Activated CD4-positive, alpha-beta T cell treated with anti-CD3 and anti-CD28 coated beads, Interleukin-2, amount 50 U/mL, for 4 hours (primary cell): ENCODE measurements at regions not wholly inside any gene's neighbourhood (a gene's known extent, or its start where the extent isn't known, plus 50 kb on each side); places are given as distances from the start of the nearest gene placed in this dataset.
"Not testable (repeated sequence)": the region's sequence is repeated elsewhere in the genome, so short reads cannot be mapped to it uniquely, and the experiment has no call there.

Experiments used
- DNase-seq, 2 experiments: peaks; one replicate each; pipeline ENCODE4 v3.0.0-alpha.2; 2020

GRCh38 chr7:28330384-28331070, 81.8 kb upstream of the CREB5 start:
- no peak for DNase-seq

- no peak for DNase-seq
Observed at GRCh38 chr7:28332046-28332445, 80.3 kb upstream of the CREB5 start.

GRCh38 chr7:28333548-28333947, 78.8 kb upstream of the CREB5 start:
- DNase-seq: not testable (repeated sequence)

- DNase-seq: no peak
Observed at GRCh38 chr7:28336806-28337205, 75.5 kb upstream of the CREB5 start.

GRCh38 chr7:28338041-28338440, 74.3 kb upstream of the CREB5 start:
- no peak for DNase-seq

GRCh38 chr7:28343462-28343861, 68.9 kb upstream of the CREB5 start:
- no peak for DNase-seq

GRCh38 chr7:28346256-28346655, 66.1 kb upstream of the CREB5 start:
- DNase-seq: no peak

- DNase-seq: no peak
Observed at GRCh38 chr7:28346676-28347363, 65.5 kb upstream of the CREB5 start.

- DNase-seq: no peak
Observed at GRCh38 chr7:28347475-28348318, 64.6 kb upstream of the CREB5 start.

GRCh38 chr7:28348636-28349035, 63.7 kb upstream of the CREB5 start:
- DNase-seq: no peak

GRCh38 chr7:28349637-28350036, 62.7 kb upstream of the CREB5 start:
- no peak for DNase-seq

- DNase-seq: no peak
Observed at GRCh38 chr7:28350662-28351061, 61.7 kb upstream of the CREB5 start.

- DNase-seq: no peak
Observed at GRCh38 chr7:28351450-28351849, 60.9 kb upstream of the CREB5 start.

- DNase-seq: no peak
Observed at GRCh38 chr7:28354601-28355402, 57.5 kb upstream of the CREB5 start.

GRCh38 chr7:28355635-28356319, 56.5 kb upstream of the CREB5 start:
- no peak for DNase-seq

GRCh38 chr7:28356619-28357018, 55.7 kb upstream of the CREB5 start:
- DNase-seq: no peak

- no peak for DNase-seq
Observed at GRCh38 chr7:28358423-28358868, 53.9 kb upstream of the CREB5 start.

- DNase-seq: no peak
Observed at GRCh38 chr7:28360739-28361138, 51.6 kb upstream of the CREB5 start.

GRCh38 chr7:28361551-28361950, 50.8 kb upstream of the CREB5 start:
- DNase-seq: no peak

GRCh38 chr7:28362182-28362581, 50.1 kb upstream of the CREB5 start:
- no peak for DNase-seq
